Stimulated activated CD4-positive, alpha-beta T cell treated with anti-CD3 and anti-CD28 coated beads, Interleukin-2, amount 100 ng/mL, for 48 hours (primary cell): ENCODE measurements at regions not wholly inside any gene's neighbourhood (a gene's known extent, or its start where the extent isn't known, plus 50 kb on each side); places are given as distances from the start of the nearest gene placed in this dataset.
"Not testable (repeated sequence)": the region's sequence is repeated elsewhere in the genome, so short reads cannot be mapped to it uniquely, and the experiment has no call there.

Experiments used
- DNase-seq, 2 donors: peaks; one replicate each; pipeline ENCODE4 v3.0.0-alpha.2; 2020

GRCh38 chr1:65593516-65593915, 173.0 kb downstream of the LEPR start:
- DNase-seq, result no peak

- DNase-seq, result no peak
These were observed 175.3 kb downstream of the LEPR start for GRCh38 chr1:65595724-65596123.

- DNase-seq, result no peak
These were observed 176.3 kb downstream of the LEPR start for GRCh38 chr1:65596768-65597167.

GRCh38 chr1:65605621-65606020, 185.2 kb downstream of the LEPR start:
- no peak for DNase-seq

GRCh38 chr1:65606426-65606825, 186.0 kb downstream of the LEPR start:
- DNase-seq, result no peak

- no peak for DNase-seq
These were observed 178.8 kb upstream of the PDE4B start for GRCh38 chr1:65613884-65614283.

- no peak for DNase-seq
These were observed 176.8 kb upstream of the PDE4B start for GRCh38 chr1:65615859-65616258.

GRCh38 chr1:65621721-65622120, 171.0 kb upstream of the PDE4B start:
- DNase-seq, result not testable (repeated sequence)

GRCh38 chr1:65623895-65624294, 168.8 kb upstream of the PDE4B start:
- no peak for DNase-seq

GRCh38 chr1:65625528-65625927, 167.2 kb upstream of the PDE4B start:
- DNase-seq, result no peak

GRCh38 chr1:65626003-65626402, 166.7 kb upstream of the PDE4B start:
- DNase-seq, result no peak

- no peak for DNase-seq
These were observed 162.9 kb upstream of the PDE4B start for GRCh38 chr1:65629788-65630187.

GRCh38 chr1:65630855-65631254, 161.8 kb upstream of the PDE4B start:
- no peak for DNase-seq

- no peak for DNase-seq
These were observed 160.5 kb upstream of the PDE4B start for GRCh38 chr1:65632235-65632634.

GRCh38 chr1:65640046-65640445, 152.6 kb upstream of the PDE4B start:
- no peak for DNase-seq

GRCh38 chr1:65649185-65649584, 143.5 kb upstream of the PDE4B start:
- DNase-seq, result not testable (repeated sequence)

GRCh38 chr1:65650682-65651081, 142.0 kb upstream of the PDE4B start:
- DNase-seq, result no peak

GRCh38 chr1:65654526-65654925, 138.2 kb upstream of the PDE4B start:
- DNase-seq, result not testable (repeated sequence)

- not testable (repeated sequence) for DNase-seq
These were observed 135.1 kb upstream of the PDE4B start for GRCh38 chr1:65657609-65658008.

GRCh38 chr1:65658122-65658521, 134.6 kb upstream of the PDE4B start:
- DNase-seq, result no peak

GRCh38 chr1:65668368-65668767, 124.3 kb upstream of the PDE4B start:
- DNase-seq, result no peak

- DNase-seq, result no peak
These were observed 122.2 kb upstream of the PDE4B start for GRCh38 chr1:65670518-65670917.

GRCh38 chr1:65674522-65674921, 118.2 kb upstream of the PDE4B start:
- DNase-seq, result no peak

GRCh38 chr1:65679773-65680172, 112.9 kb upstream of the PDE4B start:
- DNase-seq, result no peak

- DNase-seq, result no peak
These were observed 111.6 kb upstream of the PDE4B start for GRCh38 chr1:65681096-65681495.
